PC-9 (cell line): ENCODE measurements at regions not wholly inside any gene's neighbourhood (a gene's known extent, or its start where the extent isn't known, plus 50 kb on each side); places are given as distances from the start of the nearest gene placed in this dataset.
"Not testable (repeated sequence)": the region's sequence is repeated elsewhere in the genome, so short reads cannot be mapped to it uniquely, and the experiment has no call there.

Source experiments
- EZH2 ChIP-seq: fragments of 200-600 bp; sonication (generic); IDR thresholded peaks from 2 replicates; pipeline ENCODE4 v1.8.0; 2017; ENCODE audit warnings: antibody characterized with exemption, low read depth
- TF ChIP-seq, protein P1 (sequence below): fragments of 200-600 bp; sonication (generic); conservative IDR thresholded peaks from 2 replicates; pipeline ENCODE4 v1.6.1; 2017; ENCODE audit warnings: mixed run types, antibody characterized with exemption, mild to moderate bottlenecking, moderate library complexity

DNA sequence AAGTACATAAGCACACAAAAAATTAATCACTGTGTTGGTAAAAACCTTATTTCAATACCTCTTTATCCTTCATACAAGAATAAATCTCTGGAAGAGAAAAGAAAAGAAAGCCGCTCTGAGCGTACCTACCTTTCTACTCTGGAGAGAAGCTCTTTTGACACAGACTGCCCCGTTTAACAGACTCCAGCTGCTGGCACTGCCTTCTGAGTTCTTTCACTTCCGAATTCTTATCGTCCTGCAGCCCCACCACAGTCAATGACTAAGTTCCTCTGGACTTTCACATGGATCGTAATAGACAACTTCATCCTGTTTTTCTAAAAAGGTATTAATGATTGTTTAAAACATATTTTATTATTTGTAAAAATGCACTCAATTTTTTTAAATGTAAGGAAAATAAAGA, 67.5 kb upstream of the GOLGA8O start:
- TF ChIP-seq, protein P1, sequence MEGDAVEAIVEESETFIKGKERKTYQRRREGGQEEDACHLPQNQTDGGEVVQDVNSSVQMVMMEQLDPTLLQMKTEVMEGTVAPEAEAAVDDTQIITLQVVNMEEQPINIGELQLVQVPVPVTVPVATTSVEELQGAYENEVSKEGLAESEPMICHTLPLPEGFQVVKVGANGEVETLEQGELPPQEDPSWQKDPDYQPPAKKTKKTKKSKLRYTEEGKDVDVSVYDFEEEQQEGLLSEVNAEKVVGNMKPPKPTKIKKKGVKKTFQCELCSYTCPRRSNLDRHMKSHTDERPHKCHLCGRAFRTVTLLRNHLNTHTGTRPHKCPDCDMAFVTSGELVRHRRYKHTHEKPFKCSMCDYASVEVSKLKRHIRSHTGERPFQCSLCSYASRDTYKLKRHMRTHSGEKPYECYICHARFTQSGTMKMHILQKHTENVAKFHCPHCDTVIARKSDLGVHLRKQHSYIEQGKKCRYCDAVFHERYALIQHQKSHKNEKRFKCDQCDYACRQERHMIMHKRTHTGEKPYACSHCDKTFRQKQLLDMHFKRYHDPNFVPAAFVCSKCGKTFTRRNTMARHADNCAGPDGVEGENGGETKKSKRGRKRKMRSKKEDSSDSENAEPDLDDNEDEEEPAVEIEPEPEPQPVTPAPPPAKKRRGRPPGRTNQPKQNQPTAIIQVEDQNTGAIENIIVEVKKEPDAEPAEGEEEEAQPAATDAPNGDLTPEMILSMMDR, result not testable (repeated sequence)
- not testable (repeated sequence) for TF ChIP-seq EZH2
